Fibroblast of skin of left quadriceps (primary cell): ENCODE measurements at regions not wholly inside any gene's neighbourhood (a gene's known extent, or its start where the extent isn't known, plus 50 kb on each side); places are given as distances from the start of the nearest gene placed in this dataset.

Source experiments
- DNase-seq, 2 experiments: peaks; one replicate each; pipeline ENCODE4 v3.0.0-alpha.2; 2013; ENCODE audit warnings: low read depth in 2 of 2

- DNase-seq, result no peak
These were observed 156.6 kb upstream of the UBE2E2 start for GRCh38 chr3:23046536-23046935.

GRCh38 chr3:23051240-23052140 lies 151.6 kb upstream of the UBE2E2 start:
- DNase-seq, result no peak

- no peak for DNase-seq
These were observed 150.9 kb upstream of the UBE2E2 start for GRCh38 chr3:23052208-23052607.

GRCh38 chr3:23052620-23053019 lies 150.5 kb upstream of the UBE2E2 start:
- no peak for DNase-seq

GRCh38 chr3:23055733-23056376 lies 147.3 kb upstream of the UBE2E2 start:
- peak; percentile 62 to 69 for DNase-seq

GRCh38 chr3:23062582-23062981 lies 140.5 kb upstream of the UBE2E2 start:
- no peak for DNase-seq

- DNase-seq, result no peak
These were observed 140.1 kb upstream of the UBE2E2 start for GRCh38 chr3:23062982-23063381.

GRCh38 chr3:23067116-23067515 lies 136.0 kb upstream of the UBE2E2 start:
- DNase-seq, result no peak

- no peak for DNase-seq
These were observed 135.0 kb upstream of the UBE2E2 start for GRCh38 chr3:23068016-23068728.

- DNase-seq, result no peak
These were observed 131.8 kb upstream of the UBE2E2 start for GRCh38 chr3:23071296-23071695.

- no peak for DNase-seq
These were observed 131.4 kb upstream of the UBE2E2 start for GRCh38 chr3:23071758-23072157.

- DNase-seq, result no peak
These were observed 130.4 kb upstream of the UBE2E2 start for GRCh38 chr3:23072693-23073092.

- DNase-seq, result no peak
These were observed 129.3 kb upstream of the UBE2E2 start for GRCh38 chr3:23073724-23074305.

- DNase-seq, result peak; percentile 58 to 62
These were observed 127.6 kb upstream of the UBE2E2 start for GRCh38 chr3:23075496-23075895.

- no peak for DNase-seq
These were observed 126.7 kb upstream of the UBE2E2 start for GRCh38 chr3:23076437-23076836.

GRCh38 chr3:23077126-23077525 lies 126.0 kb upstream of the UBE2E2 start:
- no peak for DNase-seq

- DNase-seq, result no peak
These were observed 124.4 kb upstream of the UBE2E2 start for GRCh38 chr3:23078735-23079134.

- no peak for DNase-seq
These were observed 123.2 kb upstream of the UBE2E2 start for GRCh38 chr3:23079976-23080375.

- no peak for DNase-seq
These were observed 119.4 kb upstream of the UBE2E2 start for GRCh38 chr3:23083701-23084100.

- no peak for DNase-seq
These were observed 118.8 kb upstream of the UBE2E2 start for GRCh38 chr3:23084367-23084766.

GRCh38 chr3:23085261-23085660 lies 117.9 kb upstream of the UBE2E2 start:
- DNase-seq, result no peak

GRCh38 chr3:23086331-23086730 lies 116.8 kb upstream of the UBE2E2 start:
- DNase-seq, result no peak
